ENCODE measurements at regions not wholly inside any gene's neighbourhood (a gene's known extent, or its start where the extent isn't known, plus 50 kb on each side); places are given as distances from the start of the nearest gene placed in this dataset.
"Not testable (repeated sequence)": the region's sequence is repeated elsewhere in the genome, so short reads cannot be mapped to it uniquely, and the experiment has no call there.

DNA sequence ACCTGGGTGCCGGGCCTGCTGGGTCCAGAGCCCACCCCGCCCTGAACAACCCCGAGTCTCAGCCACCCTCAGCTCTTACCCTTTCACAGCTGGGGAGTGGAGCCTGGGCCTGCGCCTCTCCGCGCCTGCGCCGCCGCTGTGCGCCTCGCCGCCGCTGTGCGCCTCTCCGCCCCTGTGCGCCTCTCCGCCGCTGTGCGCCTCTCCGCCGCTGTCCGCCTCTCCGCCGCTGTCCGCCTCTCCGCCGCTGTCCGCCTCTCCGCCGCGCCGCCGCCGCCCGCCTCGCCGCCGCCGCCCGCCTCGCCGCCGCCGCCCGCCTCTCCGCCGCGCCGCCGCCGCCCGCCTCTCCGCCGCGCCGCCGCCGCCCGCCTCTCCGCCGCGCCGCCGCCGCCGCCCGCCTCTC is 544.4 kb downstream of the FOXD4L6 start:
- H2AFZ ChIP-seq (ENCODE audit: low read depth, low read length); in situ Hi-C loops (cut with MboI); H3K4me1 ChIP-seq (replicated peaks in 1 of 2; ENCODE audit: control insufficient read depth in 2 of 2, insufficient read depth in 2 of 2, low read length in 2 of 2); H4K20me1 ChIP-seq (replicated peaks; ENCODE audit: control insufficient read depth, insufficient read depth, low read length); H3K9me3 ChIP-seq (replicated peaks; ENCODE audit: control insufficient read depth, insufficient read depth, low read depth, low read length); H3K9ac ChIP-seq (ENCODE audit: insufficient read depth in 1 of 2, low read depth in 2 of 2, low read length in 2 of 2); H3K4me2 ChIP-seq (ENCODE audit: insufficient read depth, low read length); intact Hi-C loops (cut with micrococcal nuclease); POLR2A ChIA-PET; ATAC-seq; CTCF ChIA-PET (ENCODE audit: low intra/inter-chr PET ratio); H3K27me3 ChIP-seq (ENCODE audit: control insufficient read depth in 2 of 2, insufficient read depth in 2 of 2, low read length in 2 of 2); H3K27ac ChIP-seq (ENCODE audit: extremely low read depth, low read depth, low read length); BruUV-seq (replicated peaks); DNase-seq (ENCODE audit: extremely low read depth in 1 of 4, low spot score in 3 of 4); H3K4me3 ChIP-seq; H3K9me1 ChIP-seq (ENCODE audit: control insufficient read depth, insufficient read depth, low read length); H3K36me3 ChIP-seq (ENCODE audit: control insufficient read depth, insufficient read depth, low read length); H3K79me2 ChIP-seq (ENCODE audit: control insufficient read depth, insufficient read depth, low read length); FAIRE-seq: not testable (repeated sequence)
- TF ChIP-seq NRF1 (conservative IDR thresholded peaks at IDR 0.05 in 1 of 2, IDR thresholded peaks at IDR 0.05 in 1 of 2), result peak in 1 of 2 experiments; percentile 52; a peak in 2 of 4 replicates
- no CpG with 5 or more reads among the region's 67 CpGs for WGBS (ENCODE audit: insufficient coverage, low coverage, missing lambda C conversion rate)

DNA sequence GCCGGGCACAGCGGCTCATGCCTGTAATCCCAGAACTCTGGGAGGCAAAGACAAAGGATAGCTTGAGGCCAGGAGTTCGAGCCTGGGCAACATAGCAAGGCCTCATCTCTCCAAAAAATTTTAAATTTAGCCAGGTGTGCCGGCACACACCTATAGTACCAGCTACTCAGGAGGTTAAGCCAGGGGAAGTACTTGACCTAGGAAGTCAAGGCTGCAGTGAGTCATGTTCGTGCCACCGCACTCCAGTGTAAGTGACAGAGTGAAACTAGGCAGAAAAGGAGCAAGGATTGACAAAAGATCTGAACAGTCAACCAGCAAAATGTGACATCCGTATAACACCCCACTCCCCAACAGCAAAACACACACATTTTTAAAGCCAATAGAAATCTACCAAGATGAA is 545.3 kb downstream of the FOXD4L6 start:
- ATAC-seq; H3K79me2 ChIP-seq (ENCODE audit: control insufficient read depth, insufficient read depth, low read length); POLR2A ChIA-PET; FAIRE-seq; H3K27me3 ChIP-seq (ENCODE audit: control insufficient read depth in 2 of 2, insufficient read depth in 2 of 2, low read length in 2 of 2); BruUV-seq (replicated peaks); in situ Hi-C loops (cut with MboI); H3K9me3 ChIP-seq (replicated peaks; ENCODE audit: control insufficient read depth, insufficient read depth, low read depth, low read length); H2AFZ ChIP-seq (ENCODE audit: low read depth, low read length); H3K9me1 ChIP-seq (ENCODE audit: control insufficient read depth, insufficient read depth, low read length); H3K4me2 ChIP-seq (ENCODE audit: insufficient read depth, low read length); DNase-seq (ENCODE audit: extremely low read depth in 1 of 4, low spot score in 3 of 4); H3K36me3 ChIP-seq (ENCODE audit: control insufficient read depth, insufficient read depth, low read length); H4K20me1 ChIP-seq (replicated peaks; ENCODE audit: control insufficient read depth, insufficient read depth, low read length); H3K4me1 ChIP-seq (replicated peaks in 1 of 2; ENCODE audit: control insufficient read depth in 2 of 2, insufficient read depth in 2 of 2, low read length in 2 of 2); H3K27ac ChIP-seq (ENCODE audit: extremely low read depth, low read depth, low read length); intact Hi-C loops (cut with micrococcal nuclease); CTCF ChIA-PET (ENCODE audit: low intra/inter-chr PET ratio); H3K4me3 ChIP-seq; H3K9ac ChIP-seq (ENCODE audit: insufficient read depth in 1 of 2, low read depth in 2 of 2, low read length in 2 of 2): not testable (repeated sequence)
- WGBS (ENCODE audit: insufficient coverage, low coverage, missing lambda C conversion rate), result no CpG with 5 or more reads among the region's 7 CpGs

All from K562 (cell line).